Breast epithelium (tissue), 4 donors: ENCODE measurements at regions not wholly inside any gene's neighbourhood (a gene's known extent, or its start where the extent isn't known, plus 50 kb on each side); places are given as distances from the start of the nearest gene placed in this dataset.
A peak's percentile ranks its signal among the peaks of the same experiment; 100 is the strongest.

ENCODE experiments used
- DNase-seq, 2 donors: peaks; one replicate each; pipeline ENCODE4 v3.0.0-alpha.2; 2019; ENCODE audit warnings: low spot score in 2 of 2
- H3K27ac ChIP-seq, 2 donors: fragments of 200-600 bp; sonication (generic) in 1 of 2; one replicate each; pipeline ENCODE4 v1.5.1; 2016 to 2019; ENCODE audit warnings: mild to moderate bottlenecking in 1 of 2
- H3K27me3 ChIP-seq, 2 donors: fragments of 200-600 bp; sonication (generic) in 1 of 2; one replicate each; pipeline versions ENCODE4 v1.5.1 to v1.6.0; 2017 to 2019; ENCODE audit warnings: control low read depth in 1 of 2, mild to moderate bottlenecking in 1 of 2
- H3K36me3 ChIP-seq: fragments of 200-600 bp; one replicate; pipeline ENCODE4 v1.5.1; 2019
- H3K4me1 ChIP-seq, 2 donors: fragments of 200-600 bp; sonication (generic); one replicate each; pipeline ENCODE4 v1.5.1; 2016 to 2019; ENCODE audit warnings: control low read depth in 1 of 2
- H3K4me3 ChIP-seq, 3 donors: fragments of 200-600 bp; sonication (generic); 1 replicate in 2 of 3; 2 replicates in 1 of 3; pipeline ENCODE4 v1.5.1; 2016 to 2019; ENCODE audit warnings: mild to moderate bottlenecking in 3 of 3, moderate library complexity in 2 of 3
- H3K9me3 ChIP-seq, 2 donors: fragments of 200-600 bp; sonication (generic) in 1 of 2; one replicate each; pipeline ENCODE4 v1.5.1; 2016 to 2019; ENCODE audit warnings: control low read depth in 1 of 2
- POLR2A ChIP-seq: fragments of 450-650 bp; IDR thresholded peaks from one replicate; pipeline ENCODE4 v1.6.1; 2016; ENCODE audit warnings: antibody characterized with exemption, mild to moderate bottlenecking, moderate library complexity
- POLR2AphosphoS5 ChIP-seq, 3 donors: sonication (generic); formaldehyde crosslinking; IDR thresholded peaks; one replicate each; pipeline ENCODE4 v1.6.1; 2017; ENCODE audit warnings: antibody characterized with exemption in 3 of 3
- intact Hi-C: fragments of 100-400 bp; cut with DNase I; formaldehyde crosslinking; loops from one replicate; pipeline ENCODE4 v1.15.1; 2023; ENCODE audit warnings: low total_unique reads
- TF ChIP-seq, protein P1 (sequence below), 3 donors: fragments of 450-650 bp; IDR thresholded peaks; one replicate each; pipeline ENCODE4 v1.5.1; 2016 to 2017; ENCODE audit warnings: antibody characterized with exemption in 3 of 3, mild to moderate bottlenecking in 3 of 3, moderate library complexity in 3 of 3

GRCh38 chr2:216553482-216554240, 55.0 kb downstream of the RPL37A start:
- no peak for DNase-seq
- intact Hi-C loops, result loop anchor here (1.0 kb wide), 1 partner anchor 13 kb away; no protein-coding TSS in a partner anchor
- Histone ChIP-seq H3K36me3 (no peaks in the 10 kb centered on the region), H3K4me1 (no peaks in the 10 kb centered on the region), H3K4me3 (no peak overlapping the region), H3K27me3 (no peaks in the 10 kb centered on the region), H3K27ac (peak overlapping the region; percentile 86 to 90), H3K9me3 (no peaks in the 10 kb centered on the region)
- TF ChIP-seq, protein P1, sequence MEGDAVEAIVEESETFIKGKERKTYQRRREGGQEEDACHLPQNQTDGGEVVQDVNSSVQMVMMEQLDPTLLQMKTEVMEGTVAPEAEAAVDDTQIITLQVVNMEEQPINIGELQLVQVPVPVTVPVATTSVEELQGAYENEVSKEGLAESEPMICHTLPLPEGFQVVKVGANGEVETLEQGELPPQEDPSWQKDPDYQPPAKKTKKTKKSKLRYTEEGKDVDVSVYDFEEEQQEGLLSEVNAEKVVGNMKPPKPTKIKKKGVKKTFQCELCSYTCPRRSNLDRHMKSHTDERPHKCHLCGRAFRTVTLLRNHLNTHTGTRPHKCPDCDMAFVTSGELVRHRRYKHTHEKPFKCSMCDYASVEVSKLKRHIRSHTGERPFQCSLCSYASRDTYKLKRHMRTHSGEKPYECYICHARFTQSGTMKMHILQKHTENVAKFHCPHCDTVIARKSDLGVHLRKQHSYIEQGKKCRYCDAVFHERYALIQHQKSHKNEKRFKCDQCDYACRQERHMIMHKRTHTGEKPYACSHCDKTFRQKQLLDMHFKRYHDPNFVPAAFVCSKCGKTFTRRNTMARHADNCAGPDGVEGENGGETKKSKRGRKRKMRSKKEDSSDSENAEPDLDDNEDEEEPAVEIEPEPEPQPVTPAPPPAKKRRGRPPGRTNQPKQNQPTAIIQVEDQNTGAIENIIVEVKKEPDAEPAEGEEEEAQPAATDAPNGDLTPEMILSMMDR (IDR thresholded peaks at IDR 0.05), result no peak
- no peak for TF ChIP-seq POLR2AphosphoS5 (IDR thresholded peaks at IDR 0.05)
- TF ChIP-seq POLR2A, result no peak

DNA sequence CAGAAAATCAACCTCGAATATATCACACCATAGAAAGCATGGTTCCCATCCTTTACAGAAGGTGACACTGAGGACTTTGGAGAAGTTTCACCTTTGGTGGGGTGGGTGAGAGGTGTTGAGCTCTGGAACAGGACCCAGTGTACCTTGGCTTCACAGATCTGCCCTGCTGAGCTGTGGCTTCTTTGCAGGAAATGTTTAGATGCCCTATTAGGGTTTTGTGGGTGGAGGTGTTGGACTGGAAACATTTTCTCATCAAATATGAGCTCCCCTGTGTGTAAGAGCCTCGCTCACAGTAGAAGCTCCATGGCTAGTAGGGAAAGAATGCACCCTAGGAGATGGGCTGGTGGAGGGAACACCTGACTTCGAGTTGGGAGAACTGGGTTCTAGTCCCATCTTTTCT, 55.6 kb downstream of the RPL37A start:
- Histone ChIP-seq H3K27ac (peak overlapping the region; percentile 86 to 90), H3K27me3 (no peaks in the 10 kb centered on the region), H3K4me3 (no peak overlapping the region), H3K4me1 (no peaks in the 10 kb centered on the region), H3K9me3 (no peaks in the 10 kb centered on the region), H3K36me3 (no peaks in the 10 kb centered on the region)
- TF ChIP-seq, protein P1 (IDR thresholded peaks at IDR 0.05), result no peak
- TF ChIP-seq POLR2A (no peak), POLR2AphosphoS5 (IDR thresholded peaks at IDR 0.05) (no peak)
- intact Hi-C loops, result loop anchor here (1.0 kb wide), 1 partner anchor 12 kb away; no protein-coding TSS in a partner anchor
- no peak for DNase-seq

DNA sequence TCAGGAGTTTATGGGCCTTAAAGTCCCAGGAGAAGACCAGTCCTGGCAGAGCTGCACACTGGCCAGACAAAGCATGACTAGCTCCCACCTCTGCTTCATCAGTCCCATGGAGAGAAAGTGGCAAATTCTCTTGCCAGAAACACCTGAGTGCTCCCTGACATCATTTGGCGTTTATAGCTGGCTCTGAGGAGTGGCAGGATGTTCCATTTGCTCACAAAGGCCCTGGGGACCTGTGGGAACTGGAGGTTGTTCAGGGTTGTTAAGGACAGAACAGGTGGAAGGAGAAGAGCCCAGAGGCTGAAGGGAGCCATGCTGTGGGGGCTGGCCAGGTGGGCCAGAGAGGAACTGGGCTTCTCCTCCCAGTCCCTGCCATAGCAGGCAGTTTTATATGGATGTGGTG, 56.1 kb downstream of the RPL37A start:
- TF ChIP-seq, protein P1 (IDR thresholded peaks at IDR 0.05), result no peak
- no peak for TF ChIP-seq POLR2AphosphoS5 (IDR thresholded peaks at IDR 0.05)
- no peak for TF ChIP-seq POLR2A
- H3K36me3 ChIP-seq, result no peaks in the 10 kb centered on the region
- DNase-seq, result peak in 1 of 2 donors; percentile 90
- no peak overlapping the region for H3K4me3 ChIP-seq
- peak overlapping the region; percentile 86 to 90 for H3K27ac ChIP-seq
- no peaks in the 10 kb centered on the region for H3K27me3 ChIP-seq
- intact Hi-C loops, result loop anchor here (1.0 kb wide), 1 partner anchor 12 kb away; no protein-coding TSS in a partner anchor
- no peaks in the 10 kb centered on the region for H3K9me3 ChIP-seq
- H3K4me1 ChIP-seq, result no peaks in the 10 kb centered on the region

GRCh38 chr2:216555274-216555673, 56.6 kb downstream of the RPL37A start:
- Histone ChIP-seq H3K9me3 (no peaks in the 10 kb centered on the region), H3K27me3 (no peaks in the 10 kb centered on the region), H3K4me3 (no peak overlapping the region), H3K4me1 (no peaks in the 10 kb centered on the region), H3K27ac (peak overlapping the region; percentile 86 to 90), H3K36me3 (no peaks in the 10 kb centered on the region)
- peak; percentile 80 to 94 for DNase-seq
- intact Hi-C loops, result no loop called here
- TF ChIP-seq POLR2AphosphoS5 (IDR thresholded peaks at IDR 0.05), result peak in 1 of 3 donors; percentile 36
- TF ChIP-seq, protein P1 (IDR thresholded peaks at IDR 0.05), result no peak
- TF ChIP-seq POLR2A, result no peak

- TF ChIP-seq POLR2AphosphoS5 (IDR thresholded peaks at IDR 0.05) (no peak), POLR2A (no peak)
- TF ChIP-seq, protein P1 (IDR thresholded peaks at IDR 0.05), result no peak
- Histone ChIP-seq H3K27ac (peak overlapping the region in 1 of 2 donors; percentile 86), H3K4me1 (no peaks in the 10 kb centered on the region), H3K4me3 (no peak overlapping the region), H3K27me3 (no peaks in the 10 kb centered on the region), H3K36me3 (no peaks in the 10 kb centered on the region), H3K9me3 (no peaks in the 10 kb centered on the region)
- DNase-seq, result no peak
- intact Hi-C loops, result no loop called here
Measured at GRCh38 chr2:216556202-216556601, 57.6 kb downstream of the RPL37A start.
